Naive B cell (primary cell): ENCODE measurements at regions not wholly inside any gene's neighbourhood (a gene's known extent, or its start where the extent isn't known, plus 50 kb on each side); places are given as distances from the start of the nearest gene placed in this dataset.
A peak's percentile ranks its signal among the peaks of the same experiment; 100 is the strongest.
"Not testable (repeated sequence)": the region's sequence is repeated elsewhere in the genome, so short reads cannot be mapped to it uniquely, and the experiment has no call there.

Experiments used
- ATAC-seq, 2 donors: fragments of 150-1000 bp; cut with Tn5 transposase; 2 replicates each; pipeline ENCODE4 v1.10.0; 2021; ENCODE audit warnings: low read depth in 2 of 2, mild to moderate bottlenecking in 2 of 2, moderate library complexity in 2 of 2
- DNase-seq: peaks from one replicate; pipeline ENCODE4 v3.0.0; 2022
- H3K27ac Mint-ChIP-seq, 6 donors: one replicate each; pipeline ENCODE4 v1.8.0; 2020 to 2022; ENCODE audit warnings: mild to moderate bottlenecking in 6 of 6, mixed read lengths in 6 of 6, moderate library complexity in 5 of 6, inconsistent platforms in 2 of 6
- H3K27me3 Mint-ChIP-seq, 3 donors: one replicate each; pipeline ENCODE4 v1.8.0; 2021 to 2022; ENCODE audit warnings: mixed read lengths in 3 of 3, mild to moderate bottlenecking in 1 of 3
- H3K36me3 Mint-ChIP-seq, 2 donors: one replicate each; pipeline ENCODE4 v1.8.0; 2020 to 2022; ENCODE audit warnings: mixed read lengths in 2 of 2, inconsistent platforms in 1 of 2, mild to moderate bottlenecking in 1 of 2
- H3K4me1 Mint-ChIP-seq, 3 donors: one replicate each; pipeline ENCODE4 v1.8.0; 2020 to 2022; ENCODE audit warnings: mixed read lengths in 3 of 3, inconsistent platforms in 1 of 3, mild to moderate bottlenecking in 1 of 3, moderate library complexity in 1 of 3
- H3K4me3 Mint-ChIP-seq, 8 donors: one replicate each; pipeline ENCODE4 v1.8.0; 2020 to 2022; ENCODE audit warnings: mild to moderate bottlenecking in 8 of 8, mixed read lengths in 8 of 8, moderate library complexity in 8 of 8, inconsistent platforms in 2 of 8
- H3K9me3 Mint-ChIP-seq, 7 donors: one replicate each; pipeline ENCODE4 v1.8.0; 2020 to 2022; ENCODE audit warnings: mixed read lengths in 7 of 7, mild to moderate bottlenecking in 5 of 7, inconsistent platforms in 2 of 7, moderate library complexity in 1 of 7

DNA sequence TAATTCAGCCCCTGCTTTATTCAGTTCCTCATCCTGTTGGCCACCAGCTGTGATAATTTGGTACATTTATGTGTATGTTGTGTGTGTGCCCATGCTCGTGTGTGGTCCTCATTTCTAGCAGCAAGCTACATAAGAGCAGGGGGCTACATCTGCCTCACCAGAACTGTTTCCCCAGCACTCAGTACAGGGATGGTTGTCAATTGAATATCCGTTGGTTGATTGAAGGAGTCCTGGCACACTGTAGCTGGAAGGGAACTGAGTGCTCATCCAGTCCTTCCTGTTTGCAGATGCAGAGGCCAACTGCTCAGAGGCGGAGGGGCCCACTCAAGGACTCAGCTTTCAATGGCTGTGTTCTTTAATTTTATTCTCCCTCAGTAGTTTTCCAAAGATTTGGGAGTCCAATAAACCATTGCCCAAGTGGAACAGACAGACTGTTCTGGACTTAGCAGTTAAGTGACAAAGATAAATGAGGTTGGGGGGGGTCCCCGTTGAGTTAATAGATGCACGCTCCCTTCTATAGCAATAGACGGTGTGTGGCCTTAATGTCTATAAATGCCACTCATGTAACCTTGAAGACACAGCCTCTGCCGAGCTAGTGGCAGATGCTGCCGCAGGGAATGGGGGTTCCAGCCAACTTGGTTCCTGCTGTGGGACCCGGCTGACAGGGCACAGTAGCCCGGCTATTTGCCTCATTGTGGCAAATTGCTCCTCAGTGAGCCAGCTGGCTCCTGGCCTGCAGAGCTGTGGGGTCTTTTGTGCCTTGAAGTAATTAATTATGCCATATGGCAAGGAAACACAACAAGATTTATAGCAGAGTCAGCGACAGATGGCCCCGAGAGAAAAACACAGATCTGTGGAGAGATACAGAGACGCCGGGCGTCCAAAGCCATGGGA is 71.4 kb upstream of the GRK3 start:
- Mint-ChIP-seq H3K36me3 (peaks cover 8 to 38% of the 10 kb centered on the region in 2 donors), H3K4me3 (no peak overlapping the region), H3K27ac (no peak overlapping the region), H3K4me1 (peaks cover 4 to 19% (median 16%) of the 10 kb centered on the region in 3 donors), H3K27me3 (peaks cover 0 to 37% (median 0%) of the 10 kb centered on the region in 3 donors), H3K9me3 (peaks cover 0 to 10% (median 3%) of the 10 kb centered on the region in 7 donors)
- DNase-seq (no peak), ATAC-seq (no peak)

DNA sequence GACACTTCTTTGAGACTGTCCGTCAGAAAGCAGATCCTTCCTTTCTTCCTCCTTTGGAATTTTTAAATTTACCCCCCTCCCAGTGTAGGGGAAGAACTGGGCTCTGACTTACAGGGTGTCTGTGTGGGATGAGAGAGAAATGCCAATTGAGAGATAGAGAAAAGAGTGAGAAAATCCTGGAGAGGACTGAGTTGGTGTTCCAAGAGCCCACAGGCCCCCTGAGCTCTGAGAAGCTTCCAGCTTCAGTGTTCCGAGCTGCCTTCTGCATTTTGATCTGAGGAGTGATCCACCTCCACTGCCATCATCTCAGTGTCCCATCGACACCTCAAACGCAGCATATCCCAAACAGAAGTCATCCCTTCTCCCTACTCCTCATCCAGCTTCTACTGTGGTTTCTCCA is 70.7 kb upstream of the GRK3 start:
- Mint-ChIP-seq H3K27ac (no peak overlapping the region), H3K27me3 (peaks cover 0 to 37% (median 0%) of the 10 kb centered on the region in 3 donors), H3K4me3 (no peak overlapping the region), H3K36me3 (peaks cover 8 to 36% of the 10 kb centered on the region in 2 donors), H3K4me1 (peaks cover 4 to 19% (median 16%) of the 10 kb centered on the region in 3 donors), H3K9me3 (peaks cover 0 to 10% (median 3%) of the 10 kb centered on the region in 7 donors)
- no peak for ATAC-seq
- DNase-seq, result no peak

DNA sequence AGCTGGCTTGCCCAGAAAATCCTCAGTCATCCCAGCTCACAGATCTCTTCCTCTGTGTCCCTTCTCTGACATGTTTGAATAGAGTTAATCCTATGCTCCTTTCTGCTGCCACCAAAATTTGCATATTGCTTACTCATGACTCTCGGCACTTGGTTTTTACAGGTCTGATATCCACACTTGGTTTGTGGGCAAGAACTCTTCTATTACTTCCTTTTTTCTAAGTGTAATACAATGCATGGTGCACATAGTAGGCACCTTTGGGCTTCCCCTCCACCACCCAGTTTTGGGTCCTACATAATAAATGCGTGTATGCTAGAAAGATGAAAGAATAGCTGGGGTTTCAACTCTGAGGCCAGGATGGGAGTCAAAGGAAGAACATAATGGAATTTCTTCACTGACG is 69.7 kb upstream of the GRK3 start:
- Mint-ChIP-seq H3K36me3 (peaks cover 8 to 28% of the 10 kb centered on the region in 2 donors), H3K27ac (peak overlapping the region in 1 of 6 donors; percentile 27), H3K4me3 (no peak overlapping the region), H3K27me3 (peaks cover 0 to 37% (median 0%) of the 10 kb centered on the region in 3 donors), H3K4me1 (peaks cover 4 to 19% (median 16%) of the 10 kb centered on the region in 3 donors), H3K9me3 (peaks cover 0 to 5% (median 3%) of the 10 kb centered on the region in 7 donors)
- ATAC-seq, result peak; percentile 28 to 47
- DNase-seq, result no peak

DNA sequence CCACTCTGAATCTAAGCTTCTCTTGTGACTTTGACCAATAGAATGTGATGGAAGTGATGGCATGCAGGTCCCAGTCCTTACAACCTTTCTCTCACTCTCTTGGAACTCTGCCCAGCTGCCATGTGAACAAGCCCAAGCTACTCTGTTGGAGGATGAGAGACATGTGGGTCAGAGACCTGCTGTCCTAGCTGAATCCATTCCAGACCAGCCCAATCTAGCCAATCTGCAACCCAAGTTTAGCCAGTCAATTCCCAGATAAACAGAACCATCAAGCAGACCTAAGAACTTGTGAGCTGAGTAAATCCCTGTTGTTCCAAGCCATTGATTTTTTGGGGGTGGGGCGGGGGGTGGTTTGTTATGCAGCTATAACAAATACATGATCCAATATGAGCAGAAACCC is 69.2 kb upstream of the GRK3 start:
- ATAC-seq (no peak), DNase-seq (no peak)
- Mint-ChIP-seq H3K4me1 (peaks cover 4 to 19% (median 16%) of the 10 kb centered on the region in 3 donors), H3K4me3 (no peak overlapping the region), H3K27me3 (peaks cover 0 to 37% (median 0%) of the 10 kb centered on the region in 3 donors), H3K9me3 (no peaks in the 10 kb centered on the region), H3K27ac (no peak overlapping the region), H3K36me3 (peaks cover 8 to 23% of the 10 kb centered on the region in 2 donors)

DNA sequence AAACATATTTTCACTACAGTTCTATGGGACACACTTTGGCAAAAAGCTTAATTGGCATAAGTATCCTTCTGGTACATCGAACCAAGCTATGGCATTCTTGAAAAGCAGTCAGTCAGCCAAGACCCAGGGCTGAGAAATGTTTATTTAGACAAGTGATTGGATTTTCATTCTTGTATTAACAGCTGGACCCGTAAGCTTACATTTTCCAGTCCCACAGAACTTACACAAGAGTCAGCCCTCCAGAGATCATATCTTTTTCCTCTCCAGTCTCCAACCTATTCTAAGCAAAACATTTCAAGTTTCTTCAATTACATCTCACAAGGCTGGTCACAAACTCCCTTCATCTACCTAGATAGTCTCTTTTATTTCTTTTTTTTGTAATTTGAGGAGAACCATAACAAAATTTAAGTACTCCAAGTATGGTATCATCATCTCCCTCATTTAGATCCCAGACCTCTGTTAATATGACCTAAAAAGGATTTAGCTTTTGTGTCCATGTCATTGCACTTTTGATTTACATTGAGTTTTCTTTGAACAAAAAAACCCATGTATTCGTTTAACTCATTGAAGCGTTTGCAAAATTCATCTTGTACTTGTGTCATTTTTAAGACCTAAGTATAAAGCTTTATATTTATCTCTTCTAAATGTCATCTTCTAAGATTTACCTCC is 67.9 kb upstream of the GRK3 start:
- ATAC-seq (no peak), DNase-seq (no peak)
- Mint-ChIP-seq H3K4me3 (no peak overlapping the region), H3K36me3 (peaks cover 8 to 11% of the 10 kb centered on the region in 2 donors), H3K4me1 (peaks cover 4 to 19% (median 16%) of the 10 kb centered on the region in 3 donors), H3K9me3 (no peaks in the 10 kb centered on the region), H3K27ac (no peak overlapping the region), H3K27me3 (peaks cover 0 to 33% (median 0%) of the 10 kb centered on the region in 3 donors)

DNA sequence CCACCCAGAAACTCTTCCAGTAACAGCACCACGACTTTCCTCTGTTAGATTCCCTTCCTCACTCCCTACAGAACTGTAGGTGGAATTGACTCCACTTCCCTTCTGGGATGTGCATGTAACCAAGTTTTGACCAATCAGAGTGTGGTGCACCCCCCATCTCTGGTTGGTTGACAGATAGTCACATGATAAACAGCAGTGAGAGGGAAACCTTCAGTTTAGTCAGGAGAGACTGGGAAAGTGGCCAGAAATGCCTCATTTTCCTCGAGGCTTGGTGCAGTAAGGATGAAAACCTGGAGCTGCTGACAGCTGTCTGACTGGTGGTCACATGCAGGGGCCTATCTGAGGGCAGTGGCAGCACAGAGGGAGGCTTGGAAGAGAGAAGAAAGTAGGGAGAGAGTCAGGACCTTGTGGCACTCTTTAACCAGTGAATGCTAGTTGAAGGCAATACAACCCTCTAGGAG is 67.3 kb upstream of the GRK3 start:
- ATAC-seq (no peak), DNase-seq (no peak)
- Mint-ChIP-seq H3K27ac (no peak overlapping the region), H3K4me1 (peaks cover 4 to 19% (median 16%) of the 10 kb centered on the region in 3 donors), H3K36me3 (peaks cover 5 to 8% of the 10 kb centered on the region in 2 donors), H3K4me3 (no peak overlapping the region), H3K9me3 (no peaks in the 10 kb centered on the region), H3K27me3 (peaks cover 0 to 26% (median 0%) of the 10 kb centered on the region in 3 donors)

DNA sequence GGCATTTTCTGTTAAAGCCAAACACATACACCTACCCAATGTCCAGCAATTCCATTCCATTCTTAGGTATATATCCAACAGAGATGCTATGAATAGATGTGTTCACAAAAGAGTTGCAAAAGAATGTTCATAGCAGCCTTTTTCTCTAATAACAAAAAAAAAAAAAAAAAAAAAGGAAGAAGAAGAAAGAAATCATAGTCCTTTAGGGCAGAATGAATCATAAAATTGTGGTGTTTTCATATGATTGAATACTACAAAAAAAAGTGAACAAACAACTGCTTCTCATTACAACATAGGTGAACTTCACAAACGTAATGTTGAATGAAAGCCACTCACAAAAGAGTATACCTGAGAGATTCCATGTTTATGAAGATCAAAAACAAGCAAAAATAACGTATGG is 66.8 kb upstream of the GRK3 start:
- Mint-ChIP-seq H3K4me3 (no peak overlapping the region), H3K36me3 (peaks cover 5 to 8% of the 10 kb centered on the region in 2 donors), H3K27me3 (peaks cover 0 to 24% (median 0%) of the 10 kb centered on the region in 3 donors), H3K27ac (no peak overlapping the region), H3K9me3 (no peaks in the 10 kb centered on the region), H3K4me1 (peaks cover 4 to 19% (median 16%) of the 10 kb centered on the region in 3 donors)
- ATAC-seq, result no peak
- DNase-seq, result no peak

DNA sequence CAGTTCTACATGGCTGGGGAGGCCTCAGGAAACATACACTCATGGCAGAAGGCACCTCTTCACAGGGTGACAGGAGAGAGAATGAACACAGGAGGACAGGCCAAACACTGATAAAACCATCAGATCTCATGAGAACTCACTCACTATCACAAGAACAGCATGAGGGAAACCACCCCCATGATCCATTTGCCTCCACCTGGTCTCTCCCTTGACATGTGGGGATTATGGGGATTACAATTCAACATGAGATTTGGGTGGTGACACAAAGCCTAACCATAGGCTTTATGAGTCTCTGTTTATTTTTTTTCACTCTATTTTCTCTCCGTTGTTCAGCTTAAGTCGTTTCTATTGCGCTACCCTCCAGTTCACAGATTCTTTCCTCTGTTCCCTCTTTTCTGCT is 63.8 kb upstream of the GRK3 start:
- H3K27ac Mint-ChIP-seq, result peak overlapping the region in 1 of 6 donors; percentile 38
- H3K4me3 Mint-ChIP-seq, DNase-seq, H3K9me3 Mint-ChIP-seq, H3K27me3 Mint-ChIP-seq, H3K4me1 Mint-ChIP-seq, H3K36me3 Mint-ChIP-seq, ATAC-seq: not testable (repeated sequence)

DNA sequence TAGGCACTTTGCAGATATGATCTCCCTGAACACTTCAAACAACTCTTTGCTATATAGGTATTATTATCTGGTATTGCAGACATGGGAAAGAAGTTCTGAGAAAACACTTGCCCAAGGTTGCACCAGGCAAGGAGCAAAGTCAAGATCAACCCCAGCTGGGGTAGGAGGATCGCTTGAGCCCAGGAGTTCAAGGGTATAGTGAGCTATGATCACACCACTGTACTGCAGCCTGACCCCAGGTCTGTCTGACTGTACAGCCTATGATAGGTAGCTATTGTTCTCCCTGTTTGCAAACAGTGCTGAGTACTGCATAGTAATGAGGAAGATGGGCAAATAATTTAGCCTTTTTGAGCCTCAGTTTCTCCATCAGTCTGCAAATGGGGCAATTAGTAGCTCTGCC is 60.5 kb upstream of the GRK3 start:
- not testable (repeated sequence) for ATAC-seq, H3K9me3 Mint-ChIP-seq, H3K27ac Mint-ChIP-seq, H3K36me3 Mint-ChIP-seq, H3K4me3 Mint-ChIP-seq, H3K27me3 Mint-ChIP-seq, H3K4me1 Mint-ChIP-seq, DNase-seq

DNA sequence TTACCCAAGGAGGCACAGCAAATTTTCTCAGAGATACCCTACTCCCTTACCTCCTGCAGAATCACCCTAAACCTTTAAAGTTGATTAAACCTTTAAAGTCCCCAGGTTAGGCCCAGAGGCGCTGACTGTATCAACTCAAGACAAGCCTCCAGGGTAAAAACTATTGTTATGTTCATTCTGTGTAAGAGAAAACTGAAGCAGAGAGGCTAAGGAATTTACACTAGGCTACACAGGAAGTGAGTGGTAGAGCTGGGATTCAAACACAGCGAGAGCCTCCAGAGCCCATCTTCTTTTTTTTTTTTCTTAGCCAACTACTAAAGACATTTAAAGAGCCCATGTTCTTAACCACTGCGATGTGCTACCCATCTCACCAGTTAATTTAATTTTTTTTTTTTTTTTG is 56.3 kb upstream of the GRK3 start:
- ATAC-seq, result no peak
- Mint-ChIP-seq H3K36me3 (no peaks in the 10 kb centered on the region), H3K4me1 (no peaks in the 10 kb centered on the region)

DNA sequence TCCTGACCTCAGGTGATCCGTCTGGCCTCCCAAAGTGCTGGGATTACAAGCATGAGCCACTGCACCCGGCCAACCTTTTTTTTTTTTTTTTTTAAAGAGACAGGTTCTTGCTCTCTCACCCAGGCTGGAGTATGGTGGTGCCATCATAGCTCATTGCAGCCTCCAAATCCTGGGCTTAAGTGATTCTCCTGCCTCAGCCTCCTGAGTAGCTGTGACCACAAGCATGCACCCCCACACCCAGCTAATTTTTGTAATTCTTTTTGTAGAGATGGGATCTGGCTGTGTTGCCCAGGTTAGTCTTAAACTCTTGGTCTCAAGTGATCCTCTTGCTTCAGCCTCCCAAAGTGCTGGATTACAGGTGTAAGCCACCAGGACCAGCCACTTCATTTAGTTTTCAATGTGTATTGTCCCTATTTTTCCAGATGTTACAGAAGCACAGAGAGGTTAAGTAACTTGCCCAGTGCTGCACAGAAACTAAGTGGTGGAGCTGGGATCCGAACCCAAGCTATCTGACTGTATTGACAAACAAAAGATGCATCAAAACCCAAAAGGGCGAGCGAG is 55.6 kb upstream of the GRK3 start:
- Mint-ChIP-seq H3K4me3 (no peak overlapping the region), H3K9me3 (no peaks in the 10 kb centered on the region), H3K4me1 (no peaks in the 10 kb centered on the region), H3K36me3 (no peaks in the 10 kb centered on the region), H3K27me3 (no peaks in the 10 kb centered on the region), H3K27ac (no peak overlapping the region)
- DNase-seq (no peak), ATAC-seq (no peak)

More for the DNA sequence above, 56.3 kb upstream of the GRK3 start:
- Mint-ChIP-seq H3K4me3 (no peak overlapping the region), H3K9me3 (no peaks in the 10 kb centered on the region), H3K27me3 (no peaks in the 10 kb centered on the region), H3K27ac (no peak overlapping the region)
- no peak for DNase-seq

DNA sequence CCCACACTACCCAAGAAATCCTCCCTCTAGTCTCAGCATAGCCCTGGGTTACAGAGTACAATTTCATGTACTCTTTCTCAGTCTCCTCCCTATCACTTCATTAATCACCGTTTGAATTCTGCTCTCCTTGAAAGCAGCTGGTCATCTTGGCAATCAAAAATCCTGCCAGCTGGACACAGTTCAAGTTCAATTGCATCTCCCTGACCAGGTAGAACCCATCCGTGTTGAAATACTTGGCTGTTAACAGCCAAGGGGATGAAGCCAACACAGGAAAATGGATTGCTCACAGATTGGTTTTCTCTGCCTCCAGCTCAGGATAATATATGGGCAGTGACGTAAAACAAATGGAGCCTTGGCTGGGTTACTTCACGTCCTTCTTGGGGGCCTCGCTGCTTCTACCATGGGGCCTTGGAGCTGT is 55.1 kb upstream of the GRK3 start:
- Mint-ChIP-seq H3K27ac (no peak overlapping the region), H3K4me1 (no peaks in the 10 kb centered on the region), H3K27me3 (no peaks in the 10 kb centered on the region), H3K4me3 (no peak overlapping the region), H3K9me3 (no peaks in the 10 kb centered on the region), H3K36me3 (no peaks in the 10 kb centered on the region)
- DNase-seq, result no peak
- no peak for ATAC-seq

DNA sequence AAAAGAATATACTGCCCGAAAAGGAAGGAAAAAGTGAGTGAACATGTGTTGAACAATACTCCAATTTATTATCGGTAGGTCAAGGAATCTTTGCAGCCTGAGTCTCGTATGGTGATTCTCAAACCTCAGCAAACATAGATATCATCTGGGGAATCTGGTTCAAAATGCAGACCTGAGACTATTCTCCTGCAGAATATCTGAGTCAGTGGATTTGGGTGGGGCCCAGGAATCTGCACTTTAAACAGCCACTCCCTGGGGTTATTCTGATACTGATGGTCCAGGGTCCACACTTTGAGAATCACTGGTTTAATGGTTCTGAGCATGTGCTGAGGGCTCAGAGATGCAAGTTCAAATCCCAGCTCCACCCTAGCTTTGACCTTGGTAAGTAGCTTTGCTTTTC is 53.6 kb upstream of the GRK3 start:
- H3K4me3 Mint-ChIP-seq, result no peak overlapping the region
- DNase-seq (no peak), ATAC-seq (no peak)
- no peaks in the 10 kb centered on the region for H3K27me3 Mint-ChIP-seq
- H3K9me3 Mint-ChIP-seq, result no peaks in the 10 kb centered on the region
- no peaks in the 10 kb centered on the region for H3K36me3 Mint-ChIP-seq
- H3K27ac Mint-ChIP-seq, result no peak overlapping the region
- H3K4me1 Mint-ChIP-seq, result no peaks in the 10 kb centered on the region
